Endothelial cell of umbilical vein (primary cell): ENCODE measurements at regions not wholly inside any gene's neighbourhood (a gene's known extent, or its start where the extent isn't known, plus 50 kb on each side); places are given as distances from the start of the nearest gene placed in this dataset.

Source experiments
- BruUV-seq: library from RNA; stranded (reverse); fragments of 400-500 nt; replicated peaks from 2 replicates; lab custom pipeline; 2021; lab: Mats Ljungman, UMichigan
- CTCF ChIA-PET: fragments of 300-600, 350-600 bp; sonication (Branson Sonifier 250); formaldehyde crosslinking; loops from one replicate; lab custom pipeline; 2021; ENCODE audit warnings: antibody characterized with exemption, inconsistent platforms; lab: Charles Lee
- POLR2A ChIA-PET: fragments of 300-600, 350-600 bp; sonication (Branson Sonifier 250); formaldehyde crosslinking; loops from one replicate; lab custom pipeline; 2021; ENCODE audit warnings: antibody characterized with exemption, inconsistent platforms; lab: Charles Lee
- DNase-seq: peaks from one replicate; pipeline ENCODE4 v3.0.0-alpha.2; 2011; ENCODE audit warnings: low read depth, low spot score
- FAIRE-seq: peaks from 2 replicates; lab custom pipeline; 2011; peaks lifted over from hg19 to GRCh38; lab: Jason Lieb, UNC
- H2AFZ ChIP-seq: 2 replicates; pipeline ENCODE4 v1.6.0; 2012; ENCODE audit warnings: low read depth, low read length, control low read depth, inconsistent platforms
- H3K27ac ChIP-seq: 2 replicates; pipeline ENCODE4 v1.5.1; 2011; ENCODE audit warnings: low read depth, mild to moderate bottlenecking, control low read depth, low read length, moderate library complexity; ENCODE audit not compliant: insufficient read depth
- H3K27me3 ChIP-seq, 2 experiments: 2 replicates each; pipeline versions ENCODE4 v1.6.0 to v1.6.1; 2011; ENCODE audit warnings: low read length in 2 of 2, mixed read lengths in 1 of 2; ENCODE audit not compliant: control insufficient read depth in 2 of 2, insufficient read depth in 2 of 2
- H3K36me3 ChIP-seq, 2 experiments: 2 replicates in 1 of 2; 3 replicates in 1 of 2; pipeline ENCODE4 v1.5.1; 2011; ENCODE audit warnings: low read length in 2 of 2, mild to moderate bottlenecking in 1 of 2, moderate library complexity in 1 of 2; ENCODE audit not compliant: control insufficient read depth in 2 of 2, insufficient read depth in 2 of 2; ENCODE audit errors: extremely low read depth in 1 of 2
- H3K4me1 ChIP-seq: 3 replicates; pipeline ENCODE4 v1.5.1; 2011; ENCODE audit warnings: mild to moderate bottlenecking, low read length; ENCODE audit not compliant: control insufficient read depth, insufficient read depth; ENCODE audit errors: extremely low read depth
- H3K4me2 ChIP-seq: 2 replicates; pipeline ENCODE4 v1.6.1; 2011; ENCODE audit warnings: low read length, control low read depth, mixed read lengths; ENCODE audit not compliant: insufficient read depth
- H3K4me3 ChIP-seq, 3 experiments: fragments of 200-600 bp in 1 of 3; sonication (generic), shearing (Covaris generic) in 1 of 3; replicated peaks in 1 of 3; 2 replicates each; pipeline ENCODE4 v1.5.1; 2011 to 2016; ENCODE audit warnings: control low read depth in 3 of 3, low read length in 3 of 3, mild to moderate bottlenecking in 2 of 3, inconsistent platforms in 1 of 3, low read depth in 1 of 3, moderate library complexity in 1 of 3; ENCODE audit not compliant: insufficient read depth in 1 of 3
- H3K79me2 ChIP-seq: 2 replicates; pipeline ENCODE4 v1.6.0; 2012; ENCODE audit warnings: low read length, inconsistent platforms; ENCODE audit not compliant: control insufficient read depth, insufficient read depth
- H3K9ac ChIP-seq: replicated peaks from 2 replicates; pipeline ENCODE3; 2011; ENCODE audit warnings: low read length, control low read depth; ENCODE audit not compliant: insufficient read depth; ENCODE audit errors: extremely low read depth
- H3K9me1 ChIP-seq: replicated peaks from 3 replicates; pipeline ENCODE4 v1.6.0; 2011; ENCODE audit warnings: mild to moderate bottlenecking, low read length; ENCODE audit not compliant: control insufficient read depth, insufficient read depth; ENCODE audit errors: extremely low read depth
- H3K9me3 ChIP-seq: replicated peaks from 2 replicates; pipeline ENCODE4 v1.5.1; 2012; ENCODE audit warnings: low read length, inconsistent platforms; ENCODE audit not compliant: control insufficient read depth, insufficient read depth
- H4K20me1 ChIP-seq: replicated peaks from 2 replicates; pipeline ENCODE3; 2011; ENCODE audit warnings: mild to moderate bottlenecking, low read length; ENCODE audit not compliant: control insufficient read depth, insufficient read depth; ENCODE audit errors: extremely low read depth
- EZH2 ChIP-seq: IDR thresholded peaks from 2 replicates; pipeline ENCODE4 v1.6.1; 2012; ENCODE audit warnings: borderline replicate concordance, low read depth, mild to moderate bottlenecking, moderate library complexity, low read length, inconsistent platforms; ENCODE audit not compliant: severe bottlenecking
- FOS ChIP-seq: IDR thresholded peaks from 2 replicates; pipeline ENCODE4 v1.6.1; 2011; ENCODE audit warnings: mild to moderate bottlenecking, low read length, moderate library complexity, borderline replicate concordance; ENCODE audit not compliant: insufficient read depth
- GATA2 ChIP-seq: IDR thresholded peaks from 2 replicates; pipeline ENCODE4 v1.7.0; 2011; ENCODE audit warnings: low read depth, mild to moderate bottlenecking, moderate library complexity, mixed read lengths, low read length; ENCODE audit not compliant: insufficient read length, insufficient read depth
- JUN ChIP-seq: IDR thresholded peaks from 2 replicates; pipeline ENCODE4 v1.6.1; 2011; ENCODE audit warnings: borderline replicate concordance, low read depth; ENCODE audit not compliant: insufficient read length, insufficient read depth
- MAX ChIP-seq: IDR thresholded peaks from 2 replicates; pipeline ENCODE4 v1.6.1; 2011; ENCODE audit not compliant: insufficient read depth, insufficient read length
- MYC ChIP-seq: IDR thresholded peaks from one replicate; pipeline ENCODE4 v1.6.1; 2011; ENCODE audit warnings: mild to moderate bottlenecking, low read depth, low read length
- POLR2A ChIP-seq: IDR thresholded peaks from 2 replicates; pipeline ENCODE4 v1.6.1; 2012; ENCODE audit warnings: low read depth, mild to moderate bottlenecking, control low read depth, low read length
- POLR2AphosphoS5 ChIP-seq: IDR thresholded peaks from 2 replicates; pipeline ENCODE4 v1.6.1; 2012; ENCODE audit warnings: low read depth, mild to moderate bottlenecking, control low read depth, low read length, moderate library complexity; ENCODE audit not compliant: insufficient read depth
- dilution Hi-C: fragments of 300-500 bp; cut with MboI; formaldehyde crosslinking; loops from one replicate; pipeline ENCODE4 v1.15.0; 2019; ENCODE audit warnings: low sequenced_read_pairs; ENCODE audit not compliant: extremely low pct_ligation_motif_present
- intact Hi-C: fragments of 100-400 bp; cut with micrococcal nuclease; formaldehyde crosslinking; loops from one replicate; pipeline ENCODE4 v1.10.0; 2022
- TF ChIP-seq, protein P1 (sequence below), 2 donors: IDR thresholded peaks; 1 replicate in 1 of 2; 2 replicates in 1 of 2; pipeline ENCODE4 v1.5.1; 2011; ENCODE audit warnings: low read length in 2 of 2, mild to moderate bottlenecking in 2 of 2, moderate library complexity in 2 of 2, control low read depth in 1 of 2, inconsistent platforms in 1 of 2, low read depth in 1 of 2; ENCODE audit not compliant: insufficient read depth in 1 of 2; ENCODE audit errors: extremely low read depth in 1 of 2

- DNase-seq: no peak
- intact Hi-C loops: no loop called here
- CTCF ChIA-PET: interaction anchor here (1.9 kb wide), 1 partner anchor 100 kb away, joined by 4 read pairs; no protein-coding TSS in a partner anchor
Measured at GRCh38 chr1:117795190-117795589, 134.2 kb downstream of the GDAP2 start.

More at GRCh38 chr1:117795190-117795589, 134.2 kb downstream of the GDAP2 start:
- Histone ChIP-seq H3K9ac (no peak overlapping the region), H3K4me1 (no peaks in the 10 kb centered on the region), H3K79me2 (no peaks in the 10 kb centered on the region), H3K9me3 (no peaks in the 10 kb centered on the region), H4K20me1 (no peaks in the 10 kb centered on the region), H2AFZ (no peak overlapping the region), H3K27me3 (no peaks in the 10 kb centered on the region), H3K4me2 (no peak overlapping the region), H3K27ac (no peak overlapping the region), H3K36me3 (no peaks in the 10 kb centered on the region), H3K9me1 (no peaks in the 10 kb centered on the region), H3K4me3 (no peak overlapping the region)
- FAIRE-seq: no peak
- TF ChIP-seq GATA2 (no peak), JUN (no peak), POLR2A (no peak), FOS (no peak), MAX (no peak), EZH2 (no peak), POLR2AphosphoS5 (no peak), MYC (no peak)
- TF ChIP-seq, protein P1, sequence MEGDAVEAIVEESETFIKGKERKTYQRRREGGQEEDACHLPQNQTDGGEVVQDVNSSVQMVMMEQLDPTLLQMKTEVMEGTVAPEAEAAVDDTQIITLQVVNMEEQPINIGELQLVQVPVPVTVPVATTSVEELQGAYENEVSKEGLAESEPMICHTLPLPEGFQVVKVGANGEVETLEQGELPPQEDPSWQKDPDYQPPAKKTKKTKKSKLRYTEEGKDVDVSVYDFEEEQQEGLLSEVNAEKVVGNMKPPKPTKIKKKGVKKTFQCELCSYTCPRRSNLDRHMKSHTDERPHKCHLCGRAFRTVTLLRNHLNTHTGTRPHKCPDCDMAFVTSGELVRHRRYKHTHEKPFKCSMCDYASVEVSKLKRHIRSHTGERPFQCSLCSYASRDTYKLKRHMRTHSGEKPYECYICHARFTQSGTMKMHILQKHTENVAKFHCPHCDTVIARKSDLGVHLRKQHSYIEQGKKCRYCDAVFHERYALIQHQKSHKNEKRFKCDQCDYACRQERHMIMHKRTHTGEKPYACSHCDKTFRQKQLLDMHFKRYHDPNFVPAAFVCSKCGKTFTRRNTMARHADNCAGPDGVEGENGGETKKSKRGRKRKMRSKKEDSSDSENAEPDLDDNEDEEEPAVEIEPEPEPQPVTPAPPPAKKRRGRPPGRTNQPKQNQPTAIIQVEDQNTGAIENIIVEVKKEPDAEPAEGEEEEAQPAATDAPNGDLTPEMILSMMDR (IDR thresholded peaks at IDR 0.05; ENCODE audit: extremely low read depth in 1 of 2, insufficient read depth in 1 of 2, low read depth in 1 of 2, low read length in 2 of 2): no peak
- no TSS peak for BruUV-seq
- dilution Hi-C loops: no loop called here
- POLR2A ChIA-PET: no interaction called here
